ENCODE measurements at regions not wholly inside any gene's neighbourhood (a gene's known extent, or its start where the extent isn't known, plus 50 kb on each side); places are given as distances from the start of the nearest gene placed in this dataset.
A peak's percentile ranks its signal among the peaks of the same experiment; 100 is the strongest.

DNA sequence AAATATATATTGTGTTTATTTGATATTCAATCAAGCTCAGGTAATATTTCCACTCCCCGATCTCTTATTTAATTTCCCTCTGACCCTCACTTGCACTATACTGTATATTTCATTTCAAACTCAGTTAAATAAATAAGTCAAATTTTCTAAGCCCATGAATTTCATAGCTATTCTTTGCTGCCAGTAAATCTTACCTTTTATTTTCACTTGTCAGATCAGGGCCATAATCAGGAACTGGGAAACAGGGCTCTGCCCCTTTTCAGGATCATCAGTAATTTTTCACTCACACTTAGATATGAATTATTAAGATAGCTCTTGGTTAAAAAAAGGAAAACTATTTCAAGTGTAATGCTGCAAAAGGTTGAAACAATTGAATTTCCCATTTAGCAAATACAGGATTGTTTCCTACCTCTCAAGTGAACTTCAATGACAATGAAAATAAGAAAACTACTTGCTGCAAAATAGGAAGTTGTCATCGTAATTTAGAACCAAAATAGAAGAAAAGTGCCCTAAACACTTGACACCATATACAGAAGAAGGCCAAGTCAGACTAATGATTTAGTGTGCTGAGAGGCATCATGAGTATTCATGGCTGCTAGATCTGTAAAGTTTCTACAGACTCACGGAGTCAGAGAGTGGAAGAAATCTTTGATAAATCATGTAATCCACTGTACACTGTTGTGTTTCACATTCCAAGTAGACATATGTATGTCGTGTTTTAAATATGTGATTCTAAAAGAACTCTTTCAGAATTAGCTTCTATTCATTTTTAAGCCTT is 316.8 kb upstream of the CNTN5 start:
- Histone ChIP-seq H3K9me3 (ENCODE audit: control insufficient read depth in 2 of 2, low read length in 2 of 2) (no peaks in the 10 kb centered on the region), H3K36me3 (ENCODE audit: control insufficient read depth, insufficient read depth, low read length) (no peaks in the 10 kb centered on the region), H3K27me3 (ENCODE audit: control insufficient read depth, insufficient read depth, low read length) (no peaks in the 10 kb centered on the region), H3K4me1 (ENCODE audit: control insufficient read depth, insufficient read depth, low read length, poor library complexity, severe bottlenecking) (no peaks in the 10 kb centered on the region), H3K4me3 (ENCODE audit: low read depth, low read length) (no peak overlapping the region), H3K27ac (ENCODE audit: insufficient read depth, low read length, poor library complexity, severe bottlenecking) (no peak overlapping the region)
- no peaks in the 10 kb centered on the region for H3K4me1 Mint-ChIP-seq
- no peak overlapping the region for H3K27ac Mint-ChIP-seq
- no peaks in the 10 kb centered on the region for H3K36me3 Mint-ChIP-seq
- H3K27me3 Mint-ChIP-seq: no peaks in the 10 kb centered on the region
- H3K9me3 Mint-ChIP-seq: peaks cover 0 to 18% (median 4%) of the 10 kb centered on the region in 7 donors
- H3K4me3 Mint-ChIP-seq: no peak overlapping the region
- DNase-seq (no peak), ATAC-seq (ENCODE audit: low read depth in 2 of 2) (no peak)

DNA sequence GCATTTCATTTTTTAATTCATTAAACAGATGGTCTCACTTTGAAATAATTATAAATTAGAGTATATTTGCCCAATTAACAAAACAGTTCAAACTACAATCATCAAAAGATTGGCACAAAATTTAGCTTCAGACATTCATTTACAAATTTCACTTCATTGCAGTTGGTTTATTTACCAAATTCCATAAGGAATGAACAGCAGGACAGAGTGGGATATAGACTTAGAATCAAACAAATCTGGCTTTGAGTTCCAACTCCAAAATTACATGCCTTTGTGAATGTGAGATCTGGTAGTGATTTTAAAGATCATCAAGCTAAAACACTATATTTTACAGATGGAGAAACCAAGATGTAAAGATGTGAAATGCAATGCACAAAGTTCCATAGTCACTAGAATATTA is 310.7 kb upstream of the CNTN5 start:
- Histone ChIP-seq H3K4me1 (ENCODE audit: control insufficient read depth, insufficient read depth, low read length, poor library complexity, severe bottlenecking) (no peaks in the 10 kb centered on the region), H3K27ac (ENCODE audit: insufficient read depth, low read length, poor library complexity, severe bottlenecking) (no peak overlapping the region), H3K4me3 (ENCODE audit: low read depth, low read length) (no peak overlapping the region), H3K27me3 (ENCODE audit: control insufficient read depth, insufficient read depth, low read length) (no peaks in the 10 kb centered on the region), H3K9me3 (ENCODE audit: control insufficient read depth in 2 of 2, low read length in 2 of 2) (no peaks in the 10 kb centered on the region), H3K36me3 (ENCODE audit: control insufficient read depth, insufficient read depth, low read length) (no peaks in the 10 kb centered on the region)
- no peaks in the 10 kb centered on the region for H3K27me3 Mint-ChIP-seq
- DNase-seq: no peak
- no peaks in the 10 kb centered on the region for H3K4me1 Mint-ChIP-seq
- H3K36me3 Mint-ChIP-seq: no peaks in the 10 kb centered on the region
- ATAC-seq (ENCODE audit: low read depth in 2 of 2): no peak
- H3K4me3 Mint-ChIP-seq: no peak overlapping the region
- H3K9me3 Mint-ChIP-seq: peaks cover 5 to 23% (median 10%) of the 10 kb centered on the region in 7 donors
- no peak overlapping the region for H3K27ac Mint-ChIP-seq

DNA sequence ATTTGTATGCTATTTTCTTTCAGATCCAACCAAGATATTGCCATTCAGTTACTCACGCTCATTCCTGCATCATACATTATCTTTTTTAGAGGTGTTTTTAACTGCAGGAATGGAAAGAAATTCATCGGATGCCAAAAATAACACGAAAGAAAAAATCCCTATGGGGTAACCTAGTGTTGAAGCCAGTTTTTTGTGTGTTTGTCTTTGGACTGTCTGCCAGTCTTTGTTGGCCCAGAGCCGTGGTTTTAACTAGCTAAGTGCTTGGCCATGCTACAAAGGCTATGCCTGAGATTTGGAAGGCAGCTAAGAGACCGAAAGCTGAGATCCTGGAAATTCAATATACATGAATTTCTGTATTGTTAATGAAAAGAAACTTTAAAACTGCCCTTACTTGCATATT is 309.8 kb upstream of the CNTN5 start:
- Histone ChIP-seq H3K27me3 (ENCODE audit: control insufficient read depth, insufficient read depth, low read length) (no peaks in the 10 kb centered on the region), H3K4me1 (ENCODE audit: control insufficient read depth, insufficient read depth, low read length, poor library complexity, severe bottlenecking) (no peaks in the 10 kb centered on the region), H3K4me3 (ENCODE audit: low read depth, low read length) (no peak overlapping the region), H3K9me3 (ENCODE audit: control insufficient read depth in 2 of 2, low read length in 2 of 2) (no peaks in the 10 kb centered on the region), H3K27ac (ENCODE audit: insufficient read depth, low read length, poor library complexity, severe bottlenecking) (no peak overlapping the region), H3K36me3 (ENCODE audit: control insufficient read depth, insufficient read depth, low read length) (no peaks in the 10 kb centered on the region)
- H3K27ac Mint-ChIP-seq: no peak overlapping the region
- H3K4me3 Mint-ChIP-seq: no peak overlapping the region
- no peak for ATAC-seq (ENCODE audit: low read depth in 2 of 2)
- no peak for DNase-seq
- H3K9me3 Mint-ChIP-seq: peaks cover 4 to 30% (median 10%) of the 10 kb centered on the region in 7 donors
- no peaks in the 10 kb centered on the region for H3K27me3 Mint-ChIP-seq
- H3K36me3 Mint-ChIP-seq: no peaks in the 10 kb centered on the region
- no peaks in the 10 kb centered on the region for H3K4me1 Mint-ChIP-seq

DNA sequence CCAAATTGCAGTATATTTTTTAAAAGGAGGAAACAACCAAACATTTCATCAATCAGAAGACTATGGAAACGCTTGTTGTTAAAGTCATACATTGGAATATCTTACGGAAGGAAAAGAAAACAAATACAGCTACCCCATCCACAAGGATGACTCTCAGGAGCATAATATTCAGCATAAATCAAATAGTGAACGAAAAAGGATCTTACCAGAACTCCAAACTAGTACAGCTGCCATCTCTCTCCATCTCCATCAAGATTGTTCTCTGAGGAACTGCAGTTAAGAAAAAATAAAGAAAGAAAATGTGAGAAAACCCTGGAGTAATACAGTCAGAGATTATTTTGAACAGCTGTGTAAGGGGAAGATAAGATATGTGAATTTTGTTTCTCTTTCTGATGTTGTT is 299.8 kb upstream of the CNTN5 start:
- ATAC-seq (ENCODE audit: low read depth in 2 of 2): no peak
- no peaks in the 10 kb centered on the region for H3K9me3 ChIP-seq (ENCODE audit: control insufficient read depth in 2 of 2, low read length in 2 of 2)
- Mint-ChIP-seq H3K9me3 (peaks cover 0 to 30% (median 6%) of the 10 kb centered on the region in 7 donors), H3K27ac (no peak overlapping the region), H3K27me3 (no peaks in the 10 kb centered on the region), H3K36me3 (no peaks in the 10 kb centered on the region), H3K4me1 (no peaks in the 10 kb centered on the region), H3K4me3 (no peak overlapping the region)
- H3K27me3 ChIP-seq (ENCODE audit: control insufficient read depth, insufficient read depth, low read length): no peaks in the 10 kb centered on the region
- no peaks in the 10 kb centered on the region for H3K4me1 ChIP-seq (ENCODE audit: control insufficient read depth, insufficient read depth, low read length, poor library complexity, severe bottlenecking)
- H3K27ac ChIP-seq (ENCODE audit: insufficient read depth, low read length, poor library complexity, severe bottlenecking): no peak overlapping the region
- no peaks in the 10 kb centered on the region for H3K36me3 ChIP-seq (ENCODE audit: control insufficient read depth, insufficient read depth, low read length)
- DNase-seq: no peak
- no peak overlapping the region for H3K4me3 ChIP-seq (ENCODE audit: low read depth, low read length)

- peaks cover 0 to 9% of the 10 kb centered on the region in 2 experiments for H3K9me3 ChIP-seq (ENCODE audit: control insufficient read depth in 2 of 2, low read length in 2 of 2)
- no peak for ATAC-seq (ENCODE audit: low read depth in 2 of 2)
- H3K36me3 ChIP-seq (ENCODE audit: control insufficient read depth, insufficient read depth, low read length): no peaks in the 10 kb centered on the region
- no peak overlapping the region for H3K4me3 ChIP-seq (ENCODE audit: low read depth, low read length)
- Mint-ChIP-seq H3K27ac (no peak overlapping the region), H3K9me3 (peaks cover 0 to 13% (median 8%) of the 10 kb centered on the region in 7 donors), H3K27me3 (no peaks in the 10 kb centered on the region), H3K4me3 (no peak overlapping the region), H3K4me1 (no peaks in the 10 kb centered on the region), H3K36me3 (no peaks in the 10 kb centered on the region)
- no peak overlapping the region for H3K27ac ChIP-seq (ENCODE audit: insufficient read depth, low read length, poor library complexity, severe bottlenecking)
- no peaks in the 10 kb centered on the region for H3K4me1 ChIP-seq (ENCODE audit: control insufficient read depth, insufficient read depth, low read length, poor library complexity, severe bottlenecking)
- DNase-seq: no peak
- H3K27me3 ChIP-seq (ENCODE audit: control insufficient read depth, insufficient read depth, low read length): no peaks in the 10 kb centered on the region
Measured at GRCh38 chr11:98725471-98725870, 295.3 kb upstream of the CNTN5 start.

DNA sequence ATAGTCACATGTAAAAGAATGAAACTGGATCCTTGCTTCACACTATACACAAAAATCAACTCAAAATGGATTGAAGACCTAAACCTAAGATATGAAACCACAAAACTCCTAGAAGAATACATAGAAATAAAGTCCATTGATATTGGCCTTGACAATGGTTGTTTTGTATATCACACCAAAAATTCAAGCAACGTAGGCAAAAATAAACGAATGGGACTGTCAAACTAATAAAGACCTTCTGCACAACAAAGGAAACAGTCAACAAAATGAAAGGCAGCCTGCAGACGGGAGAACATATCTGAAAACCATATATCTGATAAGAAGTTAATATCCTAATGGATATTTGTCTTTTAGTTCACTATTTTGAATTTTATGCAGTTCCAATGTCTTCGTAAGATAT is 292.3 kb upstream of the CNTN5 start:
- Mint-ChIP-seq H3K27ac (peak overlapping the region in 1 of 3 donors; percentile 40), H3K4me3 (no peak overlapping the region), H3K4me1 (no peaks in the 10 kb centered on the region), H3K36me3 (no peaks in the 10 kb centered on the region), H3K27me3 (no peaks in the 10 kb centered on the region), H3K9me3 (peaks cover 0 to 15% (median 6%) of the 10 kb centered on the region in 7 donors)
- Histone ChIP-seq H3K27ac (ENCODE audit: insufficient read depth, low read length, poor library complexity, severe bottlenecking) (no peak overlapping the region), H3K4me1 (ENCODE audit: control insufficient read depth, insufficient read depth, low read length, poor library complexity, severe bottlenecking) (no peaks in the 10 kb centered on the region), H3K9me3 (ENCODE audit: control insufficient read depth in 2 of 2, low read length in 2 of 2) (peaks cover 0 to 9% of the 10 kb centered on the region in 2 experiments), H3K4me3 (ENCODE audit: low read depth, low read length) (no peak overlapping the region), H3K27me3 (ENCODE audit: control insufficient read depth, insufficient read depth, low read length) (no peaks in the 10 kb centered on the region), H3K36me3 (ENCODE audit: control insufficient read depth, insufficient read depth, low read length) (no peaks in the 10 kb centered on the region)
- DNase-seq (no peak), ATAC-seq (ENCODE audit: low read depth in 2 of 2) (no peak)

DNA sequence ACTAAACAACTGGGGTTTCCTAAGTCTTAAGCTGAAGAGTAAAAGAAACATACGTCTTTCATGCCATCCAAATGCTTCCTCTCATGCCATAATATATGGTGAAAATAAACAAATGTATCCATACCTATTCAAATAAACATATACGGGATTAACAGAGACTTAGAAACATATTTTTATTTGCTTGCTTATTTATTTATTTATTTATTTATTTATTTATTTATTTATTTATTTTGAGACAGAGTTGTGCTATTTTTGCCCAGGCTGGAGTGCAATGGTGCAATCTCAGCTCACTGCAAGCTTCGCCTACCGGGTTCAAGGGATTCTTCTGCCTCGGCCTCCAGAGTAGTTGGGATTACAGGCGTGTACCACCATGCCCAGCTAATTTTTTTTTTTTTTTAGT is 291.6 kb upstream of the CNTN5 start:
- no peaks in the 10 kb centered on the region for H3K36me3 Mint-ChIP-seq
- ATAC-seq (ENCODE audit: low read depth in 2 of 2) (no peak), DNase-seq (no peak)

GRCh38 chr11:98732947-98733346 is 287.8 kb upstream of the CNTN5 start:
- Mint-ChIP-seq H3K27ac (no peak overlapping the region), H3K4me3 (no peak overlapping the region), H3K36me3 (no peaks in the 10 kb centered on the region), H3K4me1 (no peaks in the 10 kb centered on the region), H3K27me3 (no peaks in the 10 kb centered on the region), H3K9me3 (peaks cover 0 to 23% (median 8%) of the 10 kb centered on the region in 7 donors)
- H3K36me3 ChIP-seq (ENCODE audit: control insufficient read depth, insufficient read depth, low read length): no peaks in the 10 kb centered on the region
- ATAC-seq (ENCODE audit: low read depth in 2 of 2): no peak
- H3K4me1 ChIP-seq (ENCODE audit: control insufficient read depth, insufficient read depth, low read length, poor library complexity, severe bottlenecking): no peaks in the 10 kb centered on the region
- no peak for DNase-seq
- H3K9me3 ChIP-seq (ENCODE audit: control insufficient read depth in 2 of 2, low read length in 2 of 2): peaks cover 0 to 9% of the 10 kb centered on the region in 2 experiments
- H3K4me3 ChIP-seq (ENCODE audit: low read depth, low read length): no peak overlapping the region
- no peaks in the 10 kb centered on the region for H3K27me3 ChIP-seq (ENCODE audit: control insufficient read depth, insufficient read depth, low read length)
- H3K27ac ChIP-seq (ENCODE audit: insufficient read depth, low read length, poor library complexity, severe bottlenecking): no peak overlapping the region

More for the DNA sequence above, 291.6 kb upstream of the CNTN5 start:
- no peaks in the 10 kb centered on the region for H3K27me3 Mint-ChIP-seq
- no peaks in the 10 kb centered on the region for H3K4me1 Mint-ChIP-seq
- Histone ChIP-seq H3K4me3 (ENCODE audit: low read depth, low read length) (no peak overlapping the region), H3K9me3 (ENCODE audit: control insufficient read depth in 2 of 2, low read length in 2 of 2) (peaks cover 0 to 9% of the 10 kb centered on the region in 2 experiments), H3K27me3 (ENCODE audit: control insufficient read depth, insufficient read depth, low read length) (no peaks in the 10 kb centered on the region), H3K27ac (ENCODE audit: insufficient read depth, low read length, poor library complexity, severe bottlenecking) (no peak overlapping the region), H3K36me3 (ENCODE audit: control insufficient read depth, insufficient read depth, low read length) (no peaks in the 10 kb centered on the region), H3K4me1 (ENCODE audit: control insufficient read depth, insufficient read depth, low read length, poor library complexity, severe bottlenecking) (no peaks in the 10 kb centered on the region)
- no peak overlapping the region for H3K4me3 Mint-ChIP-seq
- H3K9me3 Mint-ChIP-seq: peaks cover 0 to 11% (median 8%) of the 10 kb centered on the region in 7 donors
- no peak overlapping the region for H3K27ac Mint-ChIP-seq
